HFF-Myc (cell line): ENCODE measurements at regions not wholly inside any gene's neighbourhood (a gene's known extent, or its start where the extent isn't known, plus 50 kb on each side); places are given as distances from the start of the nearest gene placed in this dataset.

Source experiments
- DNase-seq: peaks from one replicate; pipeline ENCODE4 v3.0.0-alpha.2; 2011; ENCODE audit warnings: low read depth; ENCODE audit errors: extremely low read depth
- H3K4me3 ChIP-seq: replicated peaks from 2 replicates; pipeline ENCODE4 v1.5.1; 2011; ENCODE audit warnings: low read depth, mild to moderate bottlenecking, control low read depth, low read length
- TF ChIP-seq, protein P1 (sequence below): IDR thresholded peaks from 2 replicates; pipeline ENCODE4 v1.5.1; 2012; ENCODE audit warnings: mild to moderate bottlenecking, low read depth, low read length, control low read depth; ENCODE audit errors: missing control alignments

GRCh38 chr14:31947076-31947475 lies 130.0 kb upstream of the ARHGAP5 start:
- TF ChIP-seq, protein P1, sequence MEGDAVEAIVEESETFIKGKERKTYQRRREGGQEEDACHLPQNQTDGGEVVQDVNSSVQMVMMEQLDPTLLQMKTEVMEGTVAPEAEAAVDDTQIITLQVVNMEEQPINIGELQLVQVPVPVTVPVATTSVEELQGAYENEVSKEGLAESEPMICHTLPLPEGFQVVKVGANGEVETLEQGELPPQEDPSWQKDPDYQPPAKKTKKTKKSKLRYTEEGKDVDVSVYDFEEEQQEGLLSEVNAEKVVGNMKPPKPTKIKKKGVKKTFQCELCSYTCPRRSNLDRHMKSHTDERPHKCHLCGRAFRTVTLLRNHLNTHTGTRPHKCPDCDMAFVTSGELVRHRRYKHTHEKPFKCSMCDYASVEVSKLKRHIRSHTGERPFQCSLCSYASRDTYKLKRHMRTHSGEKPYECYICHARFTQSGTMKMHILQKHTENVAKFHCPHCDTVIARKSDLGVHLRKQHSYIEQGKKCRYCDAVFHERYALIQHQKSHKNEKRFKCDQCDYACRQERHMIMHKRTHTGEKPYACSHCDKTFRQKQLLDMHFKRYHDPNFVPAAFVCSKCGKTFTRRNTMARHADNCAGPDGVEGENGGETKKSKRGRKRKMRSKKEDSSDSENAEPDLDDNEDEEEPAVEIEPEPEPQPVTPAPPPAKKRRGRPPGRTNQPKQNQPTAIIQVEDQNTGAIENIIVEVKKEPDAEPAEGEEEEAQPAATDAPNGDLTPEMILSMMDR: no peak
- no peak for DNase-seq
- no peak overlapping the region for H3K4me3 ChIP-seq

GRCh38 chr14:31947680-31948595 lies 129.2 kb upstream of the ARHGAP5 start:
- no peak overlapping the region for H3K4me3 ChIP-seq
- TF ChIP-seq, protein P1: no peak
- DNase-seq: no peak

DNA sequence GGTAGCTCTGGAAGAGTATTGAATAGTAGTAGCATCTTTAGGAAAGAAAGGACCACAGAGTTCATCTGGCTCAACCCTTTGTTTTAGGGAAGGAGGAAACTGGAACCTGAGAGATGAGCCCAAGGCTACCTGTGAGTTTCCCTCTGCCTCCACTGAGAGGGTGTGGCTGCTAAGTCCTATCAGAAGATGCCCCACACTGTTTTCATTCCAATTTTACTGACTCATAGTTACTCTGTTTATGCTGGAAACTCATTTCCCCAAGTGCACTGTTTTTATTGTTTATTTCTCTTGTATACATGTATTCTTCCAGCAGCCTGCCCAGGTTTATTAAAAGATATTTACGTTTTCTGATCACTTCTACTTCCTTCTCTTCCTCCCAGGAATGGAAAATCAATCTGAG lies 127.4 kb upstream of the ARHGAP5 start:
- no peak overlapping the region for H3K4me3 ChIP-seq
- no peak for DNase-seq
- TF ChIP-seq, protein P1: no peak

GRCh38 chr14:31950331-31950730 lies 126.8 kb upstream of the ARHGAP5 start:
- DNase-seq: no peak
- H3K4me3 ChIP-seq: no peak overlapping the region
- TF ChIP-seq, protein P1: no peak

DNA sequence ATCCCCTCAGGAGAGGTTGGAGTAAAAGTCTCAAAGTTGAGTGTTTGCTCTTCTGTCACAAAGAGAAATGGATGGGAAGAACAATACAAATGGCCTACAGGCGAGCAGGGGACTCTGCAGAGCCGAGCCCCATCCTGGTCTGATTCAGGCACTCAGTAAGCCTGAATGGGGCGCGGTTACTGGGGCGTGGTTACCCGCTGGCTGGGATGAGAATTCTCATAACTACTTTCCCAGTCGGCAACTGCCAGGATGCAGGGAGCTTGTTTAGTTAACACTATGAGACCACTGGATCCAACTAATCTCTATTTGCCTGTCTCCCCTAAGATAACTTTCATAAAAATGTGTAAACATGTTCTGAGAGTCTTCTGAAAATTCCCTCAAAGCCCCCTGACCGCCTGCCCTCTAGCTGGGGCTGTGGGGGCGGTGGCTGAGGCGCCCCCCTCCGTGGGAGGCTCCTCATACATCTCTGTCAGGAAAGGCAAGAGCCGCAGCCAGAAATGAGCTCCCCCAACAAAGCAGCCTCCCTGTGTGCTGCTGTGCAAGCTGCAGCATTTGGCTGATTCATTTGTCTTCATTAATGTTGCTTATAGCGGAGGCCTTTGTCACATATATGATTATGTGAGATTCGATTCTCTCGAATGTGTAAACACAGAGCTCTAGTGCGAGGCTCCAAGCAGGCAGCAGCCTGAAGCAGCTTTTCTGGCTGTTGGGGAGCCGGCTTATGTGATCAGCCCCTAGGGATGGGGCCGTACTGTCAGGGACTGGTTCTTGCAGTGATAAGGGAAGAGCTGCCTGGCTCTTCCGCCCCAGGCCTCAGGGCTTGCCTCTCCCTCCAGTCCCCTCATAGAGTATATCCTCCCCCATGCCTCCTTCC lies 126.1 kb upstream of the ARHGAP5 start:
- TF ChIP-seq, protein P1: no peak
- H3K4me3 ChIP-seq: no peak overlapping the region
- no peak for DNase-seq

DNA sequence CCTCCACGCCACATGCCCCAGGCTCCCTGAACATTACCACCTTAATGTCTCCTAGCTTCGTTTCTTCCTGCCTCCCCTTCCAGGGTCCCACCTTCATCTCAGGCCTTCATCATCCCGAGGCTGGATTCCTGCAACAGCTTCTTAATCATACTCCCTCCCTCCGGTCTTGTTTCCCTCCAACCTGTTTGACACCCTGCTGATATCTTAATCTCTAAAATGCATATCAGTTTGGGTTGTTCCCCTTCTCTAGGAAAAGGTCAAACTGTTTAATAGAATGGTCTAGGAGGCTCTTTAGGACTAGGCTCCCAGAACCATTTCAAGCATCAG lies 125.5 kb upstream of the ARHGAP5 start:
- H3K4me3 ChIP-seq: no peak overlapping the region
- TF ChIP-seq, protein P1: no peak
- no peak for DNase-seq
